Neuron (in vitro differentiated cells): ENCODE measurements at regions not wholly inside any gene's neighbourhood (a gene's known extent, or its start where the extent isn't known, plus 50 kb on each side); places are given as distances from the start of the nearest gene placed in this dataset.

ENCODE experiments used
- H2AFZ ChIP-seq: one replicate; pipeline ENCODE4 v1.6.1; 2013; ENCODE audit warnings: low read depth, mild to moderate bottlenecking, inconsistent platforms, low read length, moderate library complexity
- H3K27me3 ChIP-seq: one replicate; pipeline ENCODE4 v1.6.1; 2013; ENCODE audit warnings: low read length; ENCODE audit not compliant: insufficient read depth
- H3K36me3 ChIP-seq: one replicate; pipeline ENCODE4 v1.6.1; 2013; ENCODE audit warnings: low read length; ENCODE audit not compliant: insufficient read depth
- H3K4me1 ChIP-seq: one replicate; pipeline ENCODE4 v1.6.1; 2013; ENCODE audit warnings: low read length; ENCODE audit not compliant: insufficient read depth
- H3K4me3 ChIP-seq: 2 replicates; pipeline ENCODE4 v1.5.1; 2013; ENCODE audit warnings: mild to moderate bottlenecking, low read length, moderate library complexity
- H3K9me3 ChIP-seq: one replicate; pipeline ENCODE4 v1.6.1; 2013; ENCODE audit warnings: low read length

GRCh38 chr7:25557379-25557917, 329.2 kb upstream of the NPVF start:
- Histone ChIP-seq H3K27me3 (no peaks in the 10 kb centered on the region), H3K36me3 (no peaks in the 10 kb centered on the region), H2AFZ (no peak overlapping the region), H3K4me3 (no peak overlapping the region), H3K9me3 (no peaks in the 10 kb centered on the region), H3K4me1 (peaks cover 13% of the 10 kb centered on the region)

DNA sequence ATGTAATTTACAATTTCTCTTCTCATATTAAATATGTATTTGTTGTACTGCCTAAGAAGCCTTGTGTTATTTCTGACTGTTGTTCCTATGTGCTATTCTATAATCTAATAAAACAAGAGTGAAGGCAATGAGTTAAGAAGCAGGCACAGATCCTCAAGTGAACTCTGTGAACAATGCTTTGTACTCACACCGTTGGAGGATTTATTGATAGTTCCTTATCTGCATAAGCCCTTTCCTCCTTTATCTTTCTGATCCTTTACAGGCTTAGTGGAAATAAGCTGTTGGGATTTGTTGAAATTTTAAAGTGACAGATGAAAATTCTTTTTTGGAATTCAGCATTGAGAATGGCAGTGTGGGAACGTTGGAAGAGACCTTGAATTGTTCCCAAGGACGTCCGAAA, 329.6 kb upstream of the NPVF start:
- H2AFZ ChIP-seq, result no peak overlapping the region
- no peak overlapping the region for H3K4me3 ChIP-seq
- H3K36me3 ChIP-seq, result no peaks in the 10 kb centered on the region
- H3K27me3 ChIP-seq, result no peaks in the 10 kb centered on the region
- H3K9me3 ChIP-seq, result no peaks in the 10 kb centered on the region
- peaks cover 13% of the 10 kb centered on the region for H3K4me1 ChIP-seq

GRCh38 chr7:25558605-25559004, 330.3 kb upstream of the NPVF start:
- Histone ChIP-seq H3K27me3 (no peaks in the 10 kb centered on the region), H2AFZ (no peak overlapping the region), H3K36me3 (no peaks in the 10 kb centered on the region), H3K4me3 (no peak overlapping the region), H3K9me3 (no peaks in the 10 kb centered on the region), H3K4me1 (peaks cover 13% of the 10 kb centered on the region)

DNA sequence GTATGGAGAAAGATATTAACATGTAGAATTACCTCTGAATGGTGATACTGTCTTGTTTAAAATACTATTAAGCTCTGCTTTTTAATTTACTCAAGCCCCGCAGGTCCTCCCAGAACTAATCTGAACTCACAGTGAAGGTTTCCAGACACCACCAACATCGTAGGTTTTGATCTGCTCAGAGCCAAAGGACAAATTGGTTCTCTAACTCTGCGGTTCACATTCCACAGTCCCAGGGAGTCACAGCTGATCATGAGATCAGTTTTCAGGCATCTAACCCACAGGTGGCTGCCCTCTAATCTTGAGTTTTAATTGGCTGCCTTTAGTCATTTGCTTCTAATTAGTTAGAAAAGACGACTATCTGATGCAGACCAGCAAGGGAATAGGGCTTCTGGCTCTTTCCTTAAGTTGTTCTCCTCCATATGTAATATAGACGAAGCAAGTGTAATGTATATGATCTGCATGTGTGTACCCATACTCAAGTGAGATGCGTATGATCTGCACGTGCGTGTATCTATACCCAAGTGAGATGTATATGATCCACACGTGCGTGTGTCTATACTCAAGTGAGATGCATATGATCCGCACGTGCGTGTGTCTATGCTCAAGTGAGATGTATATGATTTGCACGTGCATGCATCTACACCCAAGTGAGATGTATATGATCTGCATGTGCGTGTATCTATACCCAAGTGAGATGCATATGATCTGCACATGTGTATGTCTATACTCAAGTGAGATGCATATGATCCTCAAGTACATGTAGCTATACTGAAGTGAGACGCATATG, 331.5 kb upstream of the NPVF start:
- H3K4me1 ChIP-seq, result peaks cover 7% of the 10 kb centered on the region
- no peaks in the 10 kb centered on the region for H3K36me3 ChIP-seq

DNA sequence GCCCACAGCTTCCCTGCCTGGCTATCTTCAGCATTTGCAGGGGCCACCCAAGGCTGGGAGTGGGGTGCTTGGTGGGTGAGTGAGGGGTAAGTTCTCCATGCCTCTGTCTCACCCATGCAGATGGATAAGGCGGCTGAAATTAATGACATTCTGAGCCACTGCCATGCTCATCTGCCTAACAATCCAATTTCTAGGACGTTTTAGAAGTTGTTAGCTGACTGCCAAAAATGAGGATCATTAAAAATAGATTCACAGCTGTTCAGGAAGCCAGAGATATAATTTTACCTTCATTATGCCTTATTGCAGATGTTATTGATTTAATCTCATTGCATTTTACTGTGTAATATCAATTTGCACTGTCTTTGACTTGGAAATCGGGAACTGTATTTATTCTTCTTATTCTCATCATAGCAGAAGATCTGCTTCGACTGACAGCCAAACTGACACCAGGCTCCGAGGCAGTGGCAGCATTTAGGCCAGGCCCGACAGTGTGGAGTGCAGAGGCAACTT, 334.4 kb upstream of the NPVF start:
- H2AFZ ChIP-seq, result no peak overlapping the region
- H3K4me1 ChIP-seq, result peaks cover 5% of the 10 kb centered on the region
- H3K9me3 ChIP-seq, result no peaks in the 10 kb centered on the region
- no peak overlapping the region for H3K4me3 ChIP-seq
- H3K27me3 ChIP-seq, result no peaks in the 10 kb centered on the region
- no peaks in the 10 kb centered on the region for H3K36me3 ChIP-seq

More for the DNA sequence above, 331.5 kb upstream of the NPVF start:
- Histone ChIP-seq H3K4me3 (no peak overlapping the region), H3K9me3 (no peaks in the 10 kb centered on the region), H3K27me3 (no peaks in the 10 kb centered on the region), H2AFZ (no peak overlapping the region)

GRCh38 chr7:25565002-25565401, 336.7 kb upstream of the NPVF start:
- no peaks in the 10 kb centered on the region for H3K9me3 ChIP-seq

GRCh38 chr7:25565949-25566348, 337.7 kb upstream of the NPVF start:
- Histone ChIP-seq H2AFZ (peak overlapping the region; percentile 73), H3K27me3 (no peaks in the 10 kb centered on the region), H3K36me3 (no peaks in the 10 kb centered on the region), H3K4me1 (peaks cover 5% of the 10 kb centered on the region), H3K9me3 (no peaks in the 10 kb centered on the region), H3K4me3 (no peak overlapping the region)

More at GRCh38 chr7:25565002-25565401, 336.7 kb upstream of the NPVF start:
- H3K27me3 ChIP-seq, result no peaks in the 10 kb centered on the region
- H3K4me1 ChIP-seq, result peaks cover 5% of the 10 kb centered on the region
- peak overlapping the region; percentile 73 for H2AFZ ChIP-seq
- no peaks in the 10 kb centered on the region for H3K36me3 ChIP-seq
- H3K4me3 ChIP-seq, result no peak overlapping the region

DNA sequence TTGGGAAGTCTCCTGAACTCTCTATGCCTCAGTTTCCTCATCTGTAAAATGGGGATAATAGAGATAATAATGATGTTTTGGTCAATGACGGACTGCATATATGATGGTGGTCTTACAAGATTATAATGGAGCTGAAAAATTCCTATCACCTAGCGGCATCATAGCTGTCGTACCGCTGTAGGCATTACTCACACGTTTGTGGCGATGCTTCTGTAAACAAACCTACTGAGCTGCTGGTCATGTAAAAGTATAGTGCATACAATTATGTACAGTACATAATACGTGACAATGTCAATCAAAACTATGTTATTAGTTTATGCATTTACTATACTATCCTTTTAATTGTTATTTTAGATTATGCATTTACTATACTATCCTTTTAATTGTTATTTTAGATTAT, 339.1 kb upstream of the NPVF start:
- Histone ChIP-seq H3K4me3 (no peak overlapping the region), H3K4me1 (peaks cover 5% of the 10 kb centered on the region), H3K27me3 (no peaks in the 10 kb centered on the region), H3K9me3 (no peaks in the 10 kb centered on the region), H3K36me3 (no peaks in the 10 kb centered on the region), H2AFZ (no peak overlapping the region)

DNA sequence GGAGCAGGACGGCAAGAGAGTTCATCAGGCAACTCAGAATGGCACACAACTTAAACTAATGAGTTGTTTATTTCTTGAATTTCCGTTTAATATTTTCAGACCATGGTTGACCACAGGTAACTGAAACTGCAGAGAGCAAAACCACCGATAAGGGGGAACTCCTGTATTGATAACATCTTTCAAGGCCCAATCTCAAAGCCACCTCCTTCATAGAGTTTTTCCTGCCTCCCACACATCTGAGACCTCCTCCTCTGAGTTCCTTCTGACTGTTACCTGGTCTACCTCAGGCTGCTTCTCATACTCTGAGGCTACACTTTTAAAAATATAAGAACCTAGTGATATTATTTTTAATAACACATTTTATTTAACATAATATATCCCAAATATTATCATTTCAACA, 341.5 kb upstream of the NPVF start:
- no peaks in the 10 kb centered on the region for H3K9me3 ChIP-seq
- H3K36me3 ChIP-seq, result no peaks in the 10 kb centered on the region
- no peaks in the 10 kb centered on the region for H3K27me3 ChIP-seq
- H3K4me3 ChIP-seq, result no peak overlapping the region
- H3K4me1 ChIP-seq, result peaks cover 5% of the 10 kb centered on the region
- no peak overlapping the region for H2AFZ ChIP-seq

DNA sequence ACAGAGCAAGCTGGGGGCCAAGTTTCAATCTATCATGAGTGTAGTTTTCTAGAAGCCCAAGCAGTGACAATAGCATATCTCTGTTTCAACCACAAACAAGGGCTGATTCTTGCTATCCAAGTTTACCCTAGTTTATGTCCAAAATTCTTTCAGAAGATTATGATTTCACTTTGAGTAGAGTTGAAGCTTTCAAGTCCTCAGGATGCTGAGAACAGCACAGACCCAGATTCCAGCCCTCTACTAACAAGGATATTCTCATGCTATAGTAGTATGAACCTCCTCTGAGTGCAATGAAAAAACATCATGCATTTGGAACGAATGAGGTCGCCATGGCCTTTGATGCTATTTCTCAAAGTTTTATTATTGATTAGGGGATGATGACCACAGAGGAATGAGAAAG, 344.1 kb upstream of the NPVF start:
- no peak overlapping the region for H3K4me3 ChIP-seq
- H3K36me3 ChIP-seq, result no peaks in the 10 kb centered on the region
- no peak overlapping the region for H2AFZ ChIP-seq
- H3K4me1 ChIP-seq, result no peaks in the 10 kb centered on the region
- no peaks in the 10 kb centered on the region for H3K27me3 ChIP-seq
- H3K9me3 ChIP-seq, result no peaks in the 10 kb centered on the region

GRCh38 chr7:25574828-25575227, 346.5 kb upstream of the NPVF start:
- Histone ChIP-seq H3K27me3 (no peaks in the 10 kb centered on the region), H3K9me3 (no peaks in the 10 kb centered on the region), H2AFZ (no peak overlapping the region), H3K4me3 (no peak overlapping the region), H3K4me1 (no peaks in the 10 kb centered on the region), H3K36me3 (no peaks in the 10 kb centered on the region)

GRCh38 chr7:25575634-25576033, 347.3 kb upstream of the NPVF start:
- H3K4me3 ChIP-seq, result no peak overlapping the region
- no peaks in the 10 kb centered on the region for H3K9me3 ChIP-seq
- H3K36me3 ChIP-seq, result no peaks in the 10 kb centered on the region
- H3K27me3 ChIP-seq, result no peaks in the 10 kb centered on the region
- no peak overlapping the region for H2AFZ ChIP-seq
- no peaks in the 10 kb centered on the region for H3K4me1 ChIP-seq

DNA sequence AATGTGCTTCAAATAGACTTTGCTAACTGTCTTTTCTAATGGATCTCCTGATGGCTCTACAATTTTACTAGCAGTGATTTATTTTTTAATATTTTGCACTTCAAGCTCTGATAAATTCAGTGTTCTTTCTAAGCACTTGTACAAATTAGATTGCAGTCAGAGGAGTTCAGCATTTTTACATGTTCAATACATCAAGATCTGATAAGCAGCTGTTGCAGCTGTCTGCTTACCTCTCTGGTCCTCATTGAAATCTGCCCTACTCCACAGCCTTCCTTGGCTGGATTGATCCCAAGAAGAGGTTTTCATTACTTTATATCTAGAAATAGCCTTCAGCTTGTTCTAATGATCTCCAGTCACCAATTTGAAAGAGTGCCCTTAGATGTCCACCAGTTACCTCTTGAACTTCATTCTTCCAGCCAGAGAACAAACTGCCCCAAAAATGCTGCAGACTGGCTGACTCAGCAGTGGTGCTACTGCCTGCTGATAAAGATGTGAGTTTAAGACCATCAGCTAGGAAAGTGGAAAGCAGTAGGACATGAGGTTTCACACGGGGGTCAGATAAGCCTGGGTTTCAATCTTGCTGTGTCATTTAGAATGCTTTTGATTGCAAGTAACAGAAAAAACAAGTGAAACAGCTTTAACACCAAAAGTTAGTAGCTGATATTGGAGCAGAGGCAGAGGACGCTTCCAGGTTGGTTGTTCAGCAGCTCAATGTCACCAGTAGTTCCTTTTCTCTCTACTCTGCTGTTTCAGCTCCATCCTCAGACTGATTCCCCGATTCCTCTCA, 350.9 kb upstream of the NPVF start:
- no peaks in the 10 kb centered on the region for H3K27me3 ChIP-seq
- H3K4me3 ChIP-seq, result no peak overlapping the region
- no peak overlapping the region for H2AFZ ChIP-seq
- H3K36me3 ChIP-seq, result no peaks in the 10 kb centered on the region
- no peaks in the 10 kb centered on the region for H3K4me1 ChIP-seq
- no peaks in the 10 kb centered on the region for H3K9me3 ChIP-seq
